ENCODE measurements at regions not wholly inside any gene's neighbourhood (a gene's known extent, or its start where the extent isn't known, plus 50 kb on each side); places are given as distances from the start of the nearest gene placed in this dataset.

DNA sequence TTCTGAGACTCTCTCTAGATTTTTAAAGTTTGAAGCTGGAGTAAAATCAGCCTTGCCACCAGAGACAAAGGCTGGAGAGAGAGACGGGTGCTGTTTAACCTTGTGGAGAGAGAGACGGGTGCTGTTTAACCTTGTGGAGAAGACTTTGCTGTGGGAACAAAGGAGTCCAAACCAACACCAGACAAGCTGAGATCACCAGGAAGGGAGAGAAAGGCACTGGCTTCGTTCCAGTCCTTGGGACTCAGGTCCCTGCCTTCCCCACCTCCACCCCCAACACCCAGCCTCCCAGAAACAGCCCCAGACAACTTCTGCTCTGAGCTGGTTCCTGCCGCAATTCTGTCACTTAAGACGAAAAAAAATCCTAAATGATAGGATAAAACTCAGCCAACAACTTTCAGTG lies 1389.3 kb downstream of the AACS start:
- Mint-ChIP-seq H3K27me3 (ENCODE audit: low read depth) (no peaks in the 10 kb centered on the region), H3K27ac (no peak overlapping the region), H3K4me3 (no peak overlapping the region), H3K9me3 (peaks cover 5% of the 10 kb centered on the region), H3K36me3 (no peaks in the 10 kb centered on the region), H3K4me1 (no peaks in the 10 kb centered on the region)
- no peak for DNase-seq (ENCODE audit: low spot score in 2 of 2, unreplicated experiment in 2 of 2)
- TF ChIP-seq, protein P1, sequence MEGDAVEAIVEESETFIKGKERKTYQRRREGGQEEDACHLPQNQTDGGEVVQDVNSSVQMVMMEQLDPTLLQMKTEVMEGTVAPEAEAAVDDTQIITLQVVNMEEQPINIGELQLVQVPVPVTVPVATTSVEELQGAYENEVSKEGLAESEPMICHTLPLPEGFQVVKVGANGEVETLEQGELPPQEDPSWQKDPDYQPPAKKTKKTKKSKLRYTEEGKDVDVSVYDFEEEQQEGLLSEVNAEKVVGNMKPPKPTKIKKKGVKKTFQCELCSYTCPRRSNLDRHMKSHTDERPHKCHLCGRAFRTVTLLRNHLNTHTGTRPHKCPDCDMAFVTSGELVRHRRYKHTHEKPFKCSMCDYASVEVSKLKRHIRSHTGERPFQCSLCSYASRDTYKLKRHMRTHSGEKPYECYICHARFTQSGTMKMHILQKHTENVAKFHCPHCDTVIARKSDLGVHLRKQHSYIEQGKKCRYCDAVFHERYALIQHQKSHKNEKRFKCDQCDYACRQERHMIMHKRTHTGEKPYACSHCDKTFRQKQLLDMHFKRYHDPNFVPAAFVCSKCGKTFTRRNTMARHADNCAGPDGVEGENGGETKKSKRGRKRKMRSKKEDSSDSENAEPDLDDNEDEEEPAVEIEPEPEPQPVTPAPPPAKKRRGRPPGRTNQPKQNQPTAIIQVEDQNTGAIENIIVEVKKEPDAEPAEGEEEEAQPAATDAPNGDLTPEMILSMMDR (IDR thresholded peaks at IDR 0.05; ENCODE audit: unreplicated experiment), result no peak

DNA sequence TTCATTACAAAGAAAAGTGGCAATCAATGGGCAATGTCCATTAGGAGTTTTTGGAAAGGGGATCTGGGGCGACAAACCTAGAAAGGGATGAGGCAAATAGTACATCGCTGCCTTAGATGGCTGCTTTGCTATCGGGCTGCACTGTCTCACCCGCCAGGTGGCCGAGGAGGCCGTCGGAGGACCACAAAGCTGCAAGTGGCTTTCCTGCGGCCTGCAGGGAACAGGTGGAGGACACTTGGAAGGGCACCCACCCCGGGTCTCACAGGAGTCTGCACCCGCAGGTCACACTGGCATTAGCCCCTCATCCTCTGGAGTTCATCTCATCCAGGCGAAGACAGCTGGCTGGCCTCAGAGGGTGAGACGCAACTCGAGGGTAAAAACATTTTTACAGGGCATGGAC lies 1392.5 kb downstream of the AACS start:
- Mint-ChIP-seq H3K9me3 (peaks cover 5% of the 10 kb centered on the region), H3K4me1 (no peaks in the 10 kb centered on the region), H3K36me3 (no peaks in the 10 kb centered on the region), H3K27ac (no peak overlapping the region), H3K4me3 (no peak overlapping the region), H3K27me3 (ENCODE audit: low read depth) (no peaks in the 10 kb centered on the region)
- TF ChIP-seq, protein P1 (IDR thresholded peaks at IDR 0.05; ENCODE audit: unreplicated experiment), result no peak
- DNase-seq (ENCODE audit: low spot score in 2 of 2, unreplicated experiment in 2 of 2), result no peak

DNA sequence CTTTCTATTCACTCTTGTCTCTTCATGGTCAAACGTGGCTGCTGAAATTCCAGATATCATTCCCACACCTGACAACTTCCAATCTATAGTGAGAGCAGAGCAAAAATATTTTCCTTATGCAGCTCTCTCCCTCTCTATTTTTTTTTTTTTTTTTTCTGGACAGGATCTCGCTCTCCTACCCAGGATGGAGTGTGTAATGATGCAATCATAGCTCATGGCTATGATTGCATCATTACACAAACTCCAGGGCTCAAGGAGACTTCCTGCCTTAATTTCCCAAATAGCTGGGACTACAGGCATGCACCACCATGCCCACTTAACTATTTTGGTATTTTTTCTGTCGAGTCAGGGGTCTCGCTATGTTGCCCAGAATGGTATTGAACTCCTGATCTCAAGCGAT lies 1398.9 kb downstream of the AACS start:
- Mint-ChIP-seq H3K4me1 (no peaks in the 10 kb centered on the region), H3K27me3 (ENCODE audit: low read depth) (no peaks in the 10 kb centered on the region), H3K9me3 (no peaks in the 10 kb centered on the region), H3K4me3 (no peak overlapping the region), H3K36me3 (no peaks in the 10 kb centered on the region), H3K27ac (no peak overlapping the region)
- TF ChIP-seq, protein P1 (IDR thresholded peaks at IDR 0.05; ENCODE audit: unreplicated experiment), result no peak
- no peak for DNase-seq (ENCODE audit: low spot score in 2 of 2, unreplicated experiment in 2 of 2)

DNA sequence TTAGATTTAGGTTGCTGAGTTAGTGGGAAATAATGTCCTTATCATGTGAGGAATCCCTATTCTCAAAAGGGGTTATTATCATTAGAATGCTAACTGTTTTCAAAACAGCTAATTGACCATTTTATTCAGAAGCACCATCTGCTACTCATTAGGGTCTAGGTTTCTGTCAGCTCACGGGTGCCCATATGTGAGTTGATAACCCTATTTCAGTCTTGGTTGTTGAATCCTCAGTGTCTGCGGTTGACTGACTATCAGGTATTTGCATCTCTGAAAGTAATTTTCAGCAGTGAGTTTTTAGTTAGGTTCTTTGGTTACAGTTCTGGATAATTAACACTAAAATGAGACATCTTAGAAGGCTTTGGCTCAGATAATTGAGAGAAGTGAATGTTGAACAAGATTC lies 1404.0 kb downstream of the AACS start:
- Mint-ChIP-seq H3K9me3 (peaks cover 17% of the 10 kb centered on the region), H3K4me3 (no peak overlapping the region)
- TF ChIP-seq, protein P1 (IDR thresholded peaks at IDR 0.05; ENCODE audit: unreplicated experiment), result no peak

DNA sequence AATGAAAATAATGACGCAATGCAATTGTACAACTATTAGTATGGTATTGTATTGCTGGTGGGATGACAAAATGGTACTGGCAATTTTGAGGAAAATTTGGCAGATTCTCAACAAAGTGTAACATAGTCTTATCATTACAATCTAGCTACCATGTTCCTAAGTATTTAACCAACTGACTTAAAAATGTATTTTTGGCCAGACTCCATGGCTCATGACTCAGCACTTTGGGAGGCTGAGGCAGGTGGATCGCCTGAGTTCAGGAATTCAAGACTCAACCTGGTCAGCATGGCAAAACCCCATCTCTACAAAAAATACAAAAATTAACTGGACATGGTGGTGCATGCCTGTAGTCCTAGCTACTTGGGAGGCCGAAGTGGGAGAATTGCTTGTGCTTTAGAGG lies 1409.5 kb downstream of the AACS start:
- TF ChIP-seq, protein P1 (IDR thresholded peaks at IDR 0.05; ENCODE audit: unreplicated experiment), result no peak
- H3K4me1 Mint-ChIP-seq, result no peaks in the 10 kb centered on the region
- H3K27me3 Mint-ChIP-seq (ENCODE audit: low read depth), result no peaks in the 10 kb centered on the region
- H3K9me3 Mint-ChIP-seq, result peaks cover 34% of the 10 kb centered on the region
- no peaks in the 10 kb centered on the region for H3K36me3 Mint-ChIP-seq
- no peak overlapping the region for H3K4me3 Mint-ChIP-seq
- H3K27ac Mint-ChIP-seq, result no peak overlapping the region
- DNase-seq (ENCODE audit: low spot score in 2 of 2, unreplicated experiment in 2 of 2), result no peak

More for the DNA sequence above, 1404.0 kb downstream of the AACS start:
- H3K27me3 Mint-ChIP-seq (ENCODE audit: low read depth), result no peaks in the 10 kb centered on the region
- H3K4me1 Mint-ChIP-seq, result no peaks in the 10 kb centered on the region
- DNase-seq (ENCODE audit: low spot score in 2 of 2, unreplicated experiment in 2 of 2), result no peak
- H3K36me3 Mint-ChIP-seq, result no peaks in the 10 kb centered on the region
- no peak overlapping the region for H3K27ac Mint-ChIP-seq

DNA sequence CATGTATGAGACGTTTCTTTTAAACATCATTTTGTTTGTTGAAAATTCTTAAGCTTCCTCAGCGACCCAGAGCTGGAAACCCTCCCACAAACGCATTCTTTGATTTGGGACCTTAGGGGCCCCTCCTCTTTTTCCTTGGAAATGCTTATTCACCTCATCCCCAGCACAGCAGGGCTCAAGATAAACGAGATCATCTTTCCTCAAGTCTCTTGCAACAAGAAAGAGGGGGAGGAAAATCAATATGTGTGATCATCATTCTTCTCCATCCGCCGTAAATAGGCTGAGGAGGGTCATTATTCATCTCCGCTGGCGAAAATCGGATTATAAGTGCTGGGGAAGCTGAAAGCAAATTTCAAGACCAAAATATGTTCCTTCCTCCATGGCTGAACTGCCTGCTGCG lies 1415.2 kb downstream of the AACS start:
- H3K4me3 Mint-ChIP-seq, result no peak overlapping the region
- no peaks in the 10 kb centered on the region for H3K4me1 Mint-ChIP-seq
- no peak for DNase-seq (ENCODE audit: low spot score in 2 of 2, unreplicated experiment in 2 of 2)
- TF ChIP-seq, protein P1 (IDR thresholded peaks at IDR 0.05; ENCODE audit: unreplicated experiment), result no peak
- H3K27ac Mint-ChIP-seq, result no peak overlapping the region
- no peaks in the 10 kb centered on the region for H3K27me3 Mint-ChIP-seq (ENCODE audit: low read depth)
- no peaks in the 10 kb centered on the region for H3K36me3 Mint-ChIP-seq
- peaks cover 9% of the 10 kb centered on the region for H3K9me3 Mint-ChIP-seq

Data from mesothelial cell of epicardium (in vitro differentiated cells).